ENCODE measurements at regions not wholly inside any gene's neighbourhood (a gene's known extent, or its start where the extent isn't known, plus 50 kb on each side); places are given as distances from the start of the nearest gene placed in this dataset.

- H3K4me2 ChIP-seq (replicated peaks; ENCODE audit: extremely low read depth, low read length, poor library complexity, severe bottlenecking): no peak overlapping the region
- H3K4me3 ChIP-seq (replicated peaks in 1 of 3; ENCODE audit: low read depth in 2 of 3, low read length in 3 of 3): no peak overlapping the region
Measured at GRCh38 chr7:113622796-113623195, 296.0 kb downstream of the PPP1R3A start.

GRCh38 chr7:113610572-113610971, 308.2 kb downstream of the PPP1R3A start:
- DNase-seq: no peak
- Histone ChIP-seq H3K4me3 (replicated peaks in 1 of 3; ENCODE audit: low read depth in 2 of 3, low read length in 3 of 3) (no peak overlapping the region), H3K9me3 (replicated peaks in 1 of 2; ENCODE audit: control insufficient read depth in 1 of 2, insufficient read depth in 1 of 2, low read length in 2 of 2) (no peaks in the 10 kb centered on the region), H3K27me3 (ENCODE audit: control insufficient read depth in 2 of 2, insufficient read depth in 2 of 2, low read length in 2 of 2) (no peaks in the 10 kb centered on the region), H3K4me2 (replicated peaks; ENCODE audit: extremely low read depth, low read length, poor library complexity, severe bottlenecking) (no peak overlapping the region), H3K4me1 (ENCODE audit: control insufficient read depth in 1 of 2, insufficient read depth in 2 of 2, low read length in 2 of 2) (no peaks in the 10 kb centered on the region), H3K79me2 (ENCODE audit: insufficient read depth, low read length) (no peaks in the 10 kb centered on the region), H4K20me1 (ENCODE audit: insufficient read depth, low read length) (no peaks in the 10 kb centered on the region), H3K9ac (ENCODE audit: insufficient read depth, low read length, poor library complexity, severe bottlenecking) (no peak overlapping the region), H3K27ac (ENCODE audit: low read depth in 1 of 2, low read length in 2 of 2) (no peak overlapping the region), H3K36me3 (replicated peaks in 1 of 2; ENCODE audit: control insufficient read depth in 1 of 2, insufficient read depth in 2 of 2, low read length in 2 of 2) (no peaks in the 10 kb centered on the region), H2AFZ (ENCODE audit: insufficient read depth, low read depth, low read length, poor library complexity, severe bottlenecking) (no peak overlapping the region)
- no peak overlapping the region for H3K4me3 Mint-ChIP-seq
- intact Hi-C loops (cut with micrococcal nuclease): no loop called here
- no peaks in the 10 kb centered on the region for H3K4me1 Mint-ChIP-seq
- no CpG with 5 or more reads among the region's 2 CpGs for WGBS (ENCODE audit: insufficient coverage)
- H3K9me3 Mint-ChIP-seq: peaks cover 0 to 5% (median 3%) of the 10 kb centered on the region in 7 donors
- H3K36me3 Mint-ChIP-seq: no peaks in the 10 kb centered on the region
- TF ChIP-seq CTCF (IDR thresholded peaks at IDR 0.05): no peak
- H3K27ac Mint-ChIP-seq: no peak overlapping the region
- H3K27me3 Mint-ChIP-seq (ENCODE audit: low read depth in 3 of 3): peaks cover 0 to 2% (median 0%) of the 10 kb centered on the region in 3 donors

More at GRCh38 chr7:113622796-113623195, 296.0 kb downstream of the PPP1R3A start:
- no peak overlapping the region for H3K27ac Mint-ChIP-seq
- H4K20me1 ChIP-seq (ENCODE audit: insufficient read depth, low read length): no peaks in the 10 kb centered on the region
- no CpG with 5 or more reads among the region's 1 CpG for WGBS (ENCODE audit: insufficient coverage)
- no peaks in the 10 kb centered on the region for H3K27me3 Mint-ChIP-seq (ENCODE audit: low read depth in 3 of 3)
- H3K9ac ChIP-seq (ENCODE audit: insufficient read depth, low read length, poor library complexity, severe bottlenecking): no peak overlapping the region
- no peak overlapping the region for H2AFZ ChIP-seq (ENCODE audit: insufficient read depth, low read depth, low read length, poor library complexity, severe bottlenecking)
- no peaks in the 10 kb centered on the region for H3K27me3 ChIP-seq (ENCODE audit: control insufficient read depth in 2 of 2, insufficient read depth in 2 of 2, low read length in 2 of 2)
- TF ChIP-seq CTCF (IDR thresholded peaks at IDR 0.05): no peak
- no peak overlapping the region for H3K27ac ChIP-seq (ENCODE audit: low read depth in 1 of 2, low read length in 2 of 2)
- H3K4me1 ChIP-seq (ENCODE audit: control insufficient read depth in 1 of 2, insufficient read depth in 2 of 2, low read length in 2 of 2): no peaks in the 10 kb centered on the region
- no peaks in the 10 kb centered on the region for H3K79me2 ChIP-seq (ENCODE audit: insufficient read depth, low read length)
- H3K9me3 Mint-ChIP-seq: peaks cover 0 to 15% (median 6%) of the 10 kb centered on the region in 7 donors
- intact Hi-C loops (cut with micrococcal nuclease): no loop called here
- H3K9me3 ChIP-seq (replicated peaks in 1 of 2; ENCODE audit: control insufficient read depth in 1 of 2, insufficient read depth in 1 of 2, low read length in 2 of 2): peaks cover 2 to 16% of the 10 kb centered on the region in 2 donors
- H3K4me1 Mint-ChIP-seq: no peaks in the 10 kb centered on the region
- DNase-seq: no peak
- H3K36me3 Mint-ChIP-seq: no peaks in the 10 kb centered on the region
- no peaks in the 10 kb centered on the region for H3K36me3 ChIP-seq (replicated peaks in 1 of 2; ENCODE audit: control insufficient read depth in 1 of 2, insufficient read depth in 2 of 2, low read length in 2 of 2)
- no peak overlapping the region for H3K4me3 Mint-ChIP-seq

All from CD14-positive monocyte (primary cell).